OCI-LY3 (cell line): ENCODE measurements at regions not wholly inside any gene's neighbourhood (a gene's known extent, or its start where the extent isn't known, plus 50 kb on each side); places are given as distances from the start of the nearest gene placed in this dataset.

ENCODE experiments used
- H2AFZ ChIP-seq: fragments of 200-600, 300-600 bp; shearing (Covaris generic); 2 replicates; pipeline ENCODE4 v1.6.0; 2014; ENCODE audit warnings: antibody characterized with exemption, low read depth, low read length
- H3K27ac ChIP-seq: fragments of 200-600, 300-600 bp; sonication (generic); 2 replicates; pipeline ENCODE4 v1.5.1; 2014; ENCODE audit warnings: mild to moderate bottlenecking, low read length, moderate library complexity, mixed read lengths
- H3K27me3 ChIP-seq: fragments of 200-600, 300-600 bp; sonication (generic); 2 replicates; pipeline ENCODE4 v1.6.1; 2014; ENCODE audit warnings: low read depth, low read length, mixed read lengths
- H3K36me3 ChIP-seq: fragments of 200-600, 300-600 bp; sonication (generic); replicated peaks from 2 replicates; pipeline ENCODE3; 2014; ENCODE audit warnings: low read depth, low read length, mixed read lengths
- H3K4me1 ChIP-seq: fragments of 300-600, 200-600 bp; sonication (generic); 2 replicates; pipeline ENCODE4 v1.6.1; 2014; ENCODE audit warnings: low read length, mixed read lengths
- H3K4me2 ChIP-seq: fragments of 200-600, 300-600 bp; sonication (generic); 2 replicates; pipeline ENCODE4 v1.6.1; 2014; ENCODE audit warnings: low read length, mixed read lengths
- H3K4me3 ChIP-seq: fragments of 300-600, 200-600 bp; sonication (generic); 2 replicates; pipeline ENCODE4 v1.5.1; 2014; ENCODE audit warnings: antibody characterized with exemption, mild to moderate bottlenecking, low read length, moderate library complexity
- H3K79me2 ChIP-seq: fragments of 300-600, 200-600 bp; shearing (Covaris generic); 2 replicates; pipeline ENCODE4 v1.6.1; 2014; ENCODE audit warnings: mild to moderate bottlenecking, low read length, mixed read lengths
- H3K9ac ChIP-seq: fragments of 300-600, 200-600 bp; shearing (Covaris generic); 2 replicates; pipeline ENCODE4 v1.6.0; 2014; ENCODE audit warnings: mild to moderate bottlenecking, low read length, moderate library complexity
- H3K9me3 ChIP-seq: fragments of 200-600, 300-600 bp; shearing (Covaris generic); 2 replicates; pipeline ENCODE4 v1.6.1; 2014; ENCODE audit warnings: low read length, mixed read lengths; ENCODE audit not compliant: insufficient read depth
- H4K20me1 ChIP-seq: fragments of 200-600, 300-600 bp; sonication (generic); 2 replicates; pipeline ENCODE4 v1.6.1; 2016; ENCODE audit warnings: low read length, mixed read lengths; ENCODE audit not compliant: insufficient read depth
- EZH2phosphoT487 ChIP-seq: fragments of 200-600 bp; shearing (Covaris generic); IDR thresholded peaks from 2 replicates; pipeline ENCODE4 v1.6.1; 2018; ENCODE audit warnings: antibody characterized with exemption, mixed run types, low read depth
- TF ChIP-seq, protein P1 (sequence below): fragments of 200-600, 300-600 bp; sonication (generic); IDR thresholded peaks from 2 replicates; pipeline ENCODE4 v1.5.1; 2014; ENCODE audit warnings: antibody characterized with exemption, low read length, low read depth

DNA sequence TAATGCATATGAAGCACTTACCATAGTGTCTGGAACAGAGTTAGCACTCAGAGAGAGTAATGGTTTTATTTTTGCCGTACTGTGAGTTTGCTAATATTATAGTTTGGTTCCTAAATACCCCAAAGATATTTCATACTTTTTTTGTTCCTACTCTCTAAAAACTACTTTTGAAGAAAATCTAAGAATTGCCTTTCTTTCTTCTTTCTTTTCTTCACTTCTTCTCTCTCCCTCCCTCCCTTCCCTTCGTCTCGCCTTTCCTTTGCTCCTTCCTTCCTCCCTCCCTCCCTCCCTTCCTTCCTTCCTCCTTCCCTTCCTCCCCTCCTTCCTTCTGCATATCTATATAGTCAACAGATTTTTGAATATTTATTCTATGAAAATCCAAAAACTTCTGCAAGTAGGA lies 351.7 kb upstream of the RSPO3 start:
- TF ChIP-seq EZH2phosphoT487 = no peak
- TF ChIP-seq, protein P1, sequence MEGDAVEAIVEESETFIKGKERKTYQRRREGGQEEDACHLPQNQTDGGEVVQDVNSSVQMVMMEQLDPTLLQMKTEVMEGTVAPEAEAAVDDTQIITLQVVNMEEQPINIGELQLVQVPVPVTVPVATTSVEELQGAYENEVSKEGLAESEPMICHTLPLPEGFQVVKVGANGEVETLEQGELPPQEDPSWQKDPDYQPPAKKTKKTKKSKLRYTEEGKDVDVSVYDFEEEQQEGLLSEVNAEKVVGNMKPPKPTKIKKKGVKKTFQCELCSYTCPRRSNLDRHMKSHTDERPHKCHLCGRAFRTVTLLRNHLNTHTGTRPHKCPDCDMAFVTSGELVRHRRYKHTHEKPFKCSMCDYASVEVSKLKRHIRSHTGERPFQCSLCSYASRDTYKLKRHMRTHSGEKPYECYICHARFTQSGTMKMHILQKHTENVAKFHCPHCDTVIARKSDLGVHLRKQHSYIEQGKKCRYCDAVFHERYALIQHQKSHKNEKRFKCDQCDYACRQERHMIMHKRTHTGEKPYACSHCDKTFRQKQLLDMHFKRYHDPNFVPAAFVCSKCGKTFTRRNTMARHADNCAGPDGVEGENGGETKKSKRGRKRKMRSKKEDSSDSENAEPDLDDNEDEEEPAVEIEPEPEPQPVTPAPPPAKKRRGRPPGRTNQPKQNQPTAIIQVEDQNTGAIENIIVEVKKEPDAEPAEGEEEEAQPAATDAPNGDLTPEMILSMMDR = no peak
- no peaks in the 10 kb centered on the region for H3K9me3 ChIP-seq
- no peak overlapping the region for H3K4me3 ChIP-seq
- H2AFZ ChIP-seq = no peak overlapping the region
- H3K4me1 ChIP-seq = no peaks in the 10 kb centered on the region
- no peaks in the 10 kb centered on the region for H3K27me3 ChIP-seq
- no peak overlapping the region for H3K27ac ChIP-seq
- H3K36me3 ChIP-seq = no peaks in the 10 kb centered on the region
- H3K9ac ChIP-seq = no peak overlapping the region
- no peaks in the 10 kb centered on the region for H4K20me1 ChIP-seq
- no peak overlapping the region for H3K4me2 ChIP-seq
- H3K79me2 ChIP-seq = no peaks in the 10 kb centered on the region

DNA sequence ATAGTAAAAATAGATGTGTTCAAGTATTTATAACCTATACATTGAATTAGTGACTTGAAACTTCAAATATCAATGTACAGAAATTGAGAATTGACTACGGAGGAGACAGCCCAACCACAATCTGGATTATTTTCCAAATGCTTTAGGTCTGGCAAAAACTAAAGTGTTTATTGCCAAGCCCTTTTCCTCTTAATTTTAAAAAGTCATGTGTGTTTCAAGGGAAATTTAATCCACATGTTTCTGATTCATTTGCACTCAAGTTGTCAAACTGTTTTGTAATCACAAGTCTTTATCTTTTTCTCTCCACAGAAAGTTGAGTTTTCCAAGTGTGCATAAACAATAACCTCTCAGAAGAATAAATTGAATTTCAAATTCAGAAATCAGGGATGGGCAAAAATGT lies 350.8 kb upstream of the RSPO3 start:
- no peak overlapping the region for H3K27ac ChIP-seq
- no peaks in the 10 kb centered on the region for H3K36me3 ChIP-seq
- no peak overlapping the region for H3K4me3 ChIP-seq
- H4K20me1 ChIP-seq = no peaks in the 10 kb centered on the region
- no peak overlapping the region for H3K4me2 ChIP-seq
- H2AFZ ChIP-seq = no peak overlapping the region
- H3K27me3 ChIP-seq = no peaks in the 10 kb centered on the region
- no peaks in the 10 kb centered on the region for H3K9me3 ChIP-seq
- no peaks in the 10 kb centered on the region for H3K4me1 ChIP-seq
- TF ChIP-seq, protein P1 = no peak
- no peak for TF ChIP-seq EZH2phosphoT487
- H3K9ac ChIP-seq = no peak overlapping the region
- no peaks in the 10 kb centered on the region for H3K79me2 ChIP-seq

DNA sequence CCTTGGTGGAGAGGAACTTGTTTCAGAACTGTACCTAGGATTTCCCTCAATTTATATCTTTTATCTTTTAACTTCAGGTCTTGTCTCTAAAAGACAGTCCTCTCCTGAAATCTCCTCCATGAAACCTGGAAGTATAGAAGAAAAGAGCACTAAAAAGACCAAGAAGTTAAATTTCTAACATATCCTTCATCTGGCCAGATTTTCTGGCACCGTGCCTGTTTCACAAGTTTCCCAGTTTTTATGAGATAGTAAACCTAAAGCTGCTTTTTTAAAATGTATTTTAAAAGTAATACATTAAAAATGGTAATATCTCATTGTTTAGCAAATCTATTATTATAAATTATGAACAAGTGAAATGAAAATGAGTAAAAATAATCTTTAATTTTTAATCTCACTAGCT lies 348.3 kb upstream of the RSPO3 start:
- Histone ChIP-seq H3K27me3 (no peaks in the 10 kb centered on the region), H3K4me3 (no peak overlapping the region), H3K9me3 (no peaks in the 10 kb centered on the region), H3K4me1 (no peaks in the 10 kb centered on the region), H3K36me3 (no peaks in the 10 kb centered on the region), H3K79me2 (no peaks in the 10 kb centered on the region), H3K9ac (no peak overlapping the region), H2AFZ (no peak overlapping the region), H3K4me2 (no peak overlapping the region), H3K27ac (no peak overlapping the region), H4K20me1 (no peaks in the 10 kb centered on the region)
- no peak for TF ChIP-seq EZH2phosphoT487
- TF ChIP-seq, protein P1 = no peak

DNA sequence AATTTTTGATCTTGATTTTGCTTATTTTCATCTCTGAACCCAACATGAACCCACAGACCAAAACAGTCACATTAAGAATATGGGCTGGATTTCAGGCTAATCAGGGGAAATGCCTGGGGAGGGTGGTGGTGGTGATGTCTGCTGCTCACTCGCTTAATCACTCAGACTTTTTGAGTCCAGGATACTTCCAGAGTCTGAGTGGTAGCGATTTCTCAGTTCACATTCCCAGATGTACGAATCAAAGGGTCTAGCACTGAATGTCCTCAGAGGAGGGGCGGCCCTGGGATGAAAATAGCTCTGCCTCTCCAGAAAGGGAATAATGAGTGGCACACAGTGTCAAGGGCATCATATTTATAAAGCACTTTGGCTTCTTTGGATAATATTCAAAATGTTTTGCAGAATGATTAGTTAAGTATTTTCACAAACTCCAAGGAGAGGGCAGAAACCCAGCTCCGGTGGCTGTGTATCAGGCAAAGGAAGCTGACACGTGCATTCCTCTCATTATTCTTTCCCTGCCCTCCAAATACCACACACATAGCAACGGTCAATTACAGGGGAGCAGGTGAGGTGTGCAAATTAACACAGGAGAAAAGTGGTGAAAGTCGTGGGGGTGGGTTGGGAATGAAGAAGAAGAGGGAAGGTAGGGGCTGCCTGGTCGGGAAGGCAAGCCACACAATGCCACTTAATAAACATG lies 345.2 kb upstream of the RSPO3 start:
- Histone ChIP-seq H3K27ac (no peak overlapping the region), H3K4me1 (no peaks in the 10 kb centered on the region), H2AFZ (no peak overlapping the region), H3K4me2 (no peak overlapping the region), H3K4me3 (no peak overlapping the region), H3K9ac (no peak overlapping the region), H3K79me2 (no peaks in the 10 kb centered on the region), H3K9me3 (no peaks in the 10 kb centered on the region), H3K36me3 (no peaks in the 10 kb centered on the region), H3K27me3 (no peaks in the 10 kb centered on the region), H4K20me1 (no peaks in the 10 kb centered on the region)
- TF ChIP-seq, protein P1 = no peak
- no peak for TF ChIP-seq EZH2phosphoT487
